ENCODE measurements at regions not wholly inside any gene's neighbourhood (a gene's known extent, or its start where the extent isn't known, plus 50 kb on each side); places are given as distances from the start of the nearest gene placed in this dataset.

DNA sequence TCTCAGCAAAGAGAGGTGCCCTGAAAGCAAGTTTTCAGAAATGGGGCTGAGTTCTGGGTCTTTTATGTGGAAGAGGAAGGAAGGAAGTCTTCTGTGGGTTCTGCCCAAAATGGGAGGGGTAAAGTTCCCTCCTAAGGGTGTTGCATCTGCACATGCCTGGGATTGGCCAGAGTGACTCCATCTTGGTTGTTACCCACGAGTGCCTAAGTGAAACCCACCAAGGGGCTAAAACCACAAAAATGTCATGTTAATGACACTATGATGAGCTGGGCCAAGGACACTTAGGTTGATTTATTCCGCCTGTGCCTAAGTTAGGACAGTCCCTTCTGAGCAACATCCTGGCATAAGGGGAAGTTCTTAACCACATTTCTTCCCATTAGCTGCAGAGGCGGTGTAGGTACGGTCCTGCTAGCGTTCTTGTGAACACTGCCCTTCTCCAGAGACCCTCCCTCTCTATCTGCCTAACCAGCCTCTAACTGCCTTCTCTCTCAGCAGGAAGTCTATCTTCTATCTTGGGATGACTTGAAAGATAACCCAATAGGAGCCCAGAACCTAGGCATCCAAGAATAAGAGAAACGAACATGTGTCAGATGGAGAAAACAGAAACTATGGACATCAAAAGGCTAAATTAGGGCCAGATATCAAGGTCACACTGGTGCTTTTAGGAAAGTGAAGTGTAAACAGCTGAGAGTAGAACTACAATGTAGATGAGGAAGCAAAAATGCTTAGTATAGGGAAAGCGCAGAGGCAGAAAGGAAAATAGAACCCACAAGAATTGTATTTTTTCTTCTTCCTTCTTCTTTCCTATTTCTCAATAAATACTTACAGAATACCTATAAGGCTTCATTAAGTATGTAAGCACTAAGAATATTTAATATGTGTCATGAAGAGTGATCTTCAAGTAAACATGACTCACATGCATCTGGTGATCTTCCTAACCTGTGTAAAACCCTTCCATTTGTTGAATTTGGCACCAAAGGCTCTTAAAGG lies 104.2 kb upstream of the AMN1 start:
- Mint-ChIP-seq H3K36me3 (ENCODE audit: low read depth, unreplicated experiment) (no peaks in the 10 kb centered on the region), H3K27me3 (ENCODE audit: low read depth, unreplicated experiment) (no peaks in the 10 kb centered on the region), H3K9me3 (ENCODE audit: unreplicated experiment) (peaks cover 10% of the 10 kb centered on the region), H3K27ac (ENCODE audit: unreplicated experiment) (no peak overlapping the region), H3K4me3 (ENCODE audit: unreplicated experiment) (no peak overlapping the region), H3K4me1 (ENCODE audit: low read depth, unreplicated experiment) (no peaks in the 10 kb centered on the region)
- no peaks in the 10 kb centered on the region for H4K20me1 ChIP-seq (ENCODE audit: insufficient read depth, low read length)
- no peaks in the 10 kb centered on the region for H3K4me1 ChIP-seq (ENCODE audit: insufficient read depth, low read length)
- H2AFZ ChIP-seq (ENCODE audit: low read depth, low read length), result no peak overlapping the region
- DNase-seq (ENCODE audit: low read depth) (peak; percentile 16), FAIRE-seq (no peak)
- H3K27ac ChIP-seq (ENCODE audit: low read depth, low read length), result no peak overlapping the region
- TF ChIP-seq, protein P1, sequence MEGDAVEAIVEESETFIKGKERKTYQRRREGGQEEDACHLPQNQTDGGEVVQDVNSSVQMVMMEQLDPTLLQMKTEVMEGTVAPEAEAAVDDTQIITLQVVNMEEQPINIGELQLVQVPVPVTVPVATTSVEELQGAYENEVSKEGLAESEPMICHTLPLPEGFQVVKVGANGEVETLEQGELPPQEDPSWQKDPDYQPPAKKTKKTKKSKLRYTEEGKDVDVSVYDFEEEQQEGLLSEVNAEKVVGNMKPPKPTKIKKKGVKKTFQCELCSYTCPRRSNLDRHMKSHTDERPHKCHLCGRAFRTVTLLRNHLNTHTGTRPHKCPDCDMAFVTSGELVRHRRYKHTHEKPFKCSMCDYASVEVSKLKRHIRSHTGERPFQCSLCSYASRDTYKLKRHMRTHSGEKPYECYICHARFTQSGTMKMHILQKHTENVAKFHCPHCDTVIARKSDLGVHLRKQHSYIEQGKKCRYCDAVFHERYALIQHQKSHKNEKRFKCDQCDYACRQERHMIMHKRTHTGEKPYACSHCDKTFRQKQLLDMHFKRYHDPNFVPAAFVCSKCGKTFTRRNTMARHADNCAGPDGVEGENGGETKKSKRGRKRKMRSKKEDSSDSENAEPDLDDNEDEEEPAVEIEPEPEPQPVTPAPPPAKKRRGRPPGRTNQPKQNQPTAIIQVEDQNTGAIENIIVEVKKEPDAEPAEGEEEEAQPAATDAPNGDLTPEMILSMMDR (IDR thresholded peaks at IDR 0.05; ENCODE audit: insufficient read depth, low read depth, low read length), result no peak
- TF ChIP-seq EZH2 (IDR thresholded peaks at IDR 0.05; ENCODE audit: insufficient read depth, low read length), result no peak
- no peaks in the 10 kb centered on the region for H3K9me3 ChIP-seq (ENCODE audit: insufficient read depth, low read depth, low read length)
- H3K4me3 ChIP-seq (ENCODE audit: insufficient read depth, low read depth, low read length), result no peak overlapping the region
- no peak overlapping the region for H3K4me2 ChIP-seq (ENCODE audit: low read length)
- no peaks in the 10 kb centered on the region for H3K27me3 ChIP-seq (ENCODE audit: insufficient read depth, low read length)
- no peaks in the 10 kb centered on the region for H3K36me3 ChIP-seq (ENCODE audit: insufficient read depth, low read length)
- no peak overlapping the region for H3K9ac ChIP-seq (ENCODE audit: low read length)
- H3K79me2 ChIP-seq (ENCODE audit: insufficient read depth, low read length), result no peaks in the 10 kb centered on the region

GRCh38 chr12:31828071-31828470 lies 99.2 kb upstream of the AMN1 start:
- Mint-ChIP-seq H3K27me3 (ENCODE audit: low read depth, unreplicated experiment) (no peaks in the 10 kb centered on the region), H3K4me3 (ENCODE audit: unreplicated experiment) (no peak overlapping the region), H3K36me3 (ENCODE audit: low read depth, unreplicated experiment) (no peaks in the 10 kb centered on the region), H3K9me3 (ENCODE audit: unreplicated experiment) (peaks cover 13% of the 10 kb centered on the region), H3K4me1 (ENCODE audit: low read depth, unreplicated experiment) (no peaks in the 10 kb centered on the region), H3K27ac (ENCODE audit: unreplicated experiment) (no peak overlapping the region)
- no peaks in the 10 kb centered on the region for H3K27me3 ChIP-seq (ENCODE audit: insufficient read depth, low read length)
- H3K36me3 ChIP-seq (ENCODE audit: insufficient read depth, low read length), result no peaks in the 10 kb centered on the region
- H3K9me3 ChIP-seq (ENCODE audit: insufficient read depth, low read depth, low read length), result no peaks in the 10 kb centered on the region
- TF ChIP-seq EZH2 (IDR thresholded peaks at IDR 0.05; ENCODE audit: insufficient read depth, low read length), result no peak
- TF ChIP-seq, protein P1 (IDR thresholded peaks at IDR 0.05; ENCODE audit: insufficient read depth, low read depth, low read length), result no peak
- no peak overlapping the region for H3K4me3 ChIP-seq (ENCODE audit: insufficient read depth, low read depth, low read length)
- no peaks in the 10 kb centered on the region for H4K20me1 ChIP-seq (ENCODE audit: insufficient read depth, low read length)
- no peaks in the 10 kb centered on the region for H3K79me2 ChIP-seq (ENCODE audit: insufficient read depth, low read length)
- no peak overlapping the region for H3K4me2 ChIP-seq (ENCODE audit: low read length)
- H3K4me1 ChIP-seq (ENCODE audit: insufficient read depth, low read length), result no peaks in the 10 kb centered on the region
- FAIRE-seq (no peak), DNase-seq (ENCODE audit: low read depth) (no peak)
- H2AFZ ChIP-seq (ENCODE audit: low read depth, low read length), result no peak overlapping the region
- no peak overlapping the region for H3K9ac ChIP-seq (ENCODE audit: low read length)
- H3K27ac ChIP-seq (ENCODE audit: low read depth, low read length), result no peak overlapping the region

DNA sequence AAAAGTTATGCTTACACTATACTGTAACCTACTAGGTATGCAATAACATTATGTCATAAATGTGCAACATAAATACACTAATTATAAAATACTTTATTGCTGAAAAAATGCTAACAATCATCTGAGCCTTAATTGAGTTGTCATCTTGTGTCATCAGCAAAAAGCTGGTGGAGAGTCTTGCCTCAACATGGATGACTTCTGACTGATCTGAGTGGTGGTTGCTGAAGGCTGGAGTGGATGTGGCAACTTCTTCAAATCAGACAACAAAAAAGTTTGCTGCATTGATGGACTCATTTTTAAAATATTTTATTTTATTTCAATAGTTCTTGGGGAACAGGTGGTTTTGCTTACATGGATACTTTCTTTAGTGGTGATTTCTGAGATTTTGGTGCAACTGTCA lies 93.9 kb upstream of the AMN1 start:
- no peaks in the 10 kb centered on the region for H3K79me2 ChIP-seq (ENCODE audit: insufficient read depth, low read length)
- H3K36me3 Mint-ChIP-seq (ENCODE audit: low read depth, unreplicated experiment), result no peaks in the 10 kb centered on the region
- H3K27me3 ChIP-seq (ENCODE audit: insufficient read depth, low read length), result no peaks in the 10 kb centered on the region
- H3K9me3 Mint-ChIP-seq (ENCODE audit: unreplicated experiment), result peaks cover 5% of the 10 kb centered on the region
- no peak overlapping the region for H3K4me3 Mint-ChIP-seq (ENCODE audit: unreplicated experiment)
- no peak overlapping the region for H3K27ac Mint-ChIP-seq (ENCODE audit: unreplicated experiment)
- no peak overlapping the region for H3K4me2 ChIP-seq (ENCODE audit: low read length)
- H4K20me1 ChIP-seq (ENCODE audit: insufficient read depth, low read length), result no peaks in the 10 kb centered on the region
- H2AFZ ChIP-seq (ENCODE audit: low read depth, low read length), result no peak overlapping the region
- no peak for DNase-seq (ENCODE audit: low read depth)
- H3K27me3 Mint-ChIP-seq (ENCODE audit: low read depth, unreplicated experiment), result no peaks in the 10 kb centered on the region
- FAIRE-seq, result no peak
- no peak overlapping the region for H3K27ac ChIP-seq (ENCODE audit: low read depth, low read length)
- H3K4me1 Mint-ChIP-seq (ENCODE audit: low read depth, unreplicated experiment), result no peaks in the 10 kb centered on the region
- no peaks in the 10 kb centered on the region for H3K9me3 ChIP-seq (ENCODE audit: insufficient read depth, low read depth, low read length)
- no peak overlapping the region for H3K4me3 ChIP-seq (ENCODE audit: insufficient read depth, low read depth, low read length)
- no peak for TF ChIP-seq EZH2 (IDR thresholded peaks at IDR 0.05; ENCODE audit: insufficient read depth, low read length)
- TF ChIP-seq, protein P1 (IDR thresholded peaks at IDR 0.05; ENCODE audit: insufficient read depth, low read depth, low read length), result no peak
- no peak overlapping the region for H3K9ac ChIP-seq (ENCODE audit: low read length)
- no peaks in the 10 kb centered on the region for H3K36me3 ChIP-seq (ENCODE audit: insufficient read depth, low read length)
- H3K4me1 ChIP-seq (ENCODE audit: insufficient read depth, low read length), result no peaks in the 10 kb centered on the region
